ENCODE measurements at regions not wholly inside any gene's neighbourhood (a gene's known extent, or its start where the extent isn't known, plus 50 kb on each side); places are given as distances from the start of the nearest gene placed in this dataset.

GRCh38 chrX:4181782-4182407 lies 468.4 kb upstream of the PRKX start:
- Histone ChIP-seq H3K36me3 (ENCODE audit: insufficient read depth) (no peaks in the 10 kb centered on the region), H3K27ac (ENCODE audit: low read depth) (no peak overlapping the region), H3K4me3 (ENCODE audit: low read depth, low read length) (no peak overlapping the region), H3K4me1 (ENCODE audit: insufficient read depth) (no peaks in the 10 kb centered on the region)
- DNase-seq (ENCODE audit: extremely low spot score): no peak
- 74% methylated on average over 4 of the region's 4 CpGs for WGBS

GRCh38 chrX:4179031-4179430 lies 465.6 kb upstream of the PRKX start:
- 49% methylated on average over 1 of the region's 1 CpG for WGBS
- H3K4me3 ChIP-seq (ENCODE audit: low read depth, low read length): no peak overlapping the region

GRCh38 chrX:4175221-4175620 lies 461.8 kb upstream of the PRKX start:
- WGBS: 81% methylated on average over 3 of the region's 3 CpGs
- H3K4me1 ChIP-seq (ENCODE audit: insufficient read depth): no peaks in the 10 kb centered on the region
- no peak overlapping the region for H3K27ac ChIP-seq (ENCODE audit: low read depth)
- H3K4me3 ChIP-seq (ENCODE audit: low read depth, low read length): no peak overlapping the region
- no peaks in the 10 kb centered on the region for H3K36me3 ChIP-seq (ENCODE audit: insufficient read depth)
- DNase-seq (ENCODE audit: extremely low spot score): no peak

More at GRCh38 chrX:4179031-4179430, 465.6 kb upstream of the PRKX start:
- H3K4me1 ChIP-seq (ENCODE audit: insufficient read depth): no peaks in the 10 kb centered on the region
- H3K36me3 ChIP-seq (ENCODE audit: insufficient read depth): no peaks in the 10 kb centered on the region
- no peak for DNase-seq (ENCODE audit: extremely low spot score)
- no peak overlapping the region for H3K27ac ChIP-seq (ENCODE audit: low read depth)

DNA sequence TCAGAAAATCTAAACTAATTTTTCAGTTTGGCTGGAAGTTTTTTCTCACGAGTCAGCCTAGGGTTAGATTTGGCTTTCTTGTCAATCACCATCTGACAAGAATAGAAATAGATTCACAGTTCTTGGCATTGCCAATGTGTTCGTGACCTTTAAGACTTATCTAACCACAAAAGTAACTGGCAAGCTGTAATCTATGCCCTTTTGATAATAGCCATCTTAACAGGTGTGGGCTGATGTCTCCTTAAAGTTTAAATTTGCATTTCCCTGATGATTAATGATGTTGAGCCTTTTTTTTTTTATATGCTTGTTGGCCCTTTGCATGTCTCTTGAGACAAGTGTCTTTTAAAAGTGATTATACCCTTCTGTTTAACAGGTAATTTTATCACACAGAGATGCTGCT lies 460.3 kb upstream of the PRKX start:
- Histone ChIP-seq H3K4me3 (ENCODE audit: low read depth, low read length) (no peak overlapping the region), H3K36me3 (ENCODE audit: insufficient read depth) (no peaks in the 10 kb centered on the region), H3K27ac (ENCODE audit: low read depth) (no peak overlapping the region), H3K4me1 (ENCODE audit: insufficient read depth) (no peaks in the 10 kb centered on the region)
- WGBS: 75% methylated on average over 2 of the region's 2 CpGs
- no peak for DNase-seq (ENCODE audit: extremely low spot score)

- Histone ChIP-seq H3K4me1 (ENCODE audit: insufficient read depth) (no peaks in the 10 kb centered on the region), H3K36me3 (ENCODE audit: insufficient read depth) (no peaks in the 10 kb centered on the region), H3K4me3 (ENCODE audit: low read depth, low read length) (no peak overlapping the region), H3K27ac (ENCODE audit: low read depth) (no peak overlapping the region)
- 77% methylated on average over 4 of the region's 4 CpGs for WGBS
- DNase-seq (ENCODE audit: extremely low spot score): no peak
Observed at GRCh38 chrX:4151798-4152197, 438.3 kb upstream of the PRKX start.

GRCh38 chrX:4150259-4150658 lies 436.8 kb upstream of the PRKX start:
- no peaks in the 10 kb centered on the region for H3K4me1 ChIP-seq (ENCODE audit: insufficient read depth)
- no peak for DNase-seq (ENCODE audit: extremely low spot score)
- no peak overlapping the region for H3K27ac ChIP-seq (ENCODE audit: low read depth)
- H3K36me3 ChIP-seq (ENCODE audit: insufficient read depth): no peaks in the 10 kb centered on the region
- H3K4me3 ChIP-seq (ENCODE audit: low read depth, low read length): no peak overlapping the region
- 97% methylated on average over 1 of the region's 1 CpG for WGBS

DNA sequence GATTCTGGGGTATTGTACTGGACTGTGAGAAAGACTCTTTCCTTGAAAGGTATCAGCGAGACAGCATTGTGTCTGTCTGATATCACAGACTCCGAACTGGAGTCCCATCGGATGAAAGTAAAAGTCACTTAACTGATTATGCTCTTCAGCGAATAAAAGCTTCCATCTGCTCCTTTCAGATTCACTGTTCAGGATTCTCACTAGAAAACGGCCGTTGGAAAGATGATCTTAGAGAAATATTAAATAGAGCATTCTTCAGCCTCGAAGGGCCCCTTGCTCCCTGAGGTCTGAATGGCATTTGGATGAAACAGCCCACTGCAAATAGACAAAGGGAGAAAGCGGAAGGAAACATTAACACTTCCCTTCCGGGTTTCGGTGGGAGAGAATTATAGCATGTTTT lies 416.2 kb upstream of the PRKX start:
- no peak overlapping the region for H3K27ac ChIP-seq (ENCODE audit: low read depth)
- H3K4me3 ChIP-seq (ENCODE audit: low read depth, low read length): no peak overlapping the region
- H3K4me1 ChIP-seq (ENCODE audit: insufficient read depth): no peaks in the 10 kb centered on the region
- no peaks in the 10 kb centered on the region for H3K36me3 ChIP-seq (ENCODE audit: insufficient read depth)
- 12% methylated on average over 10 of the region's 10 CpGs for WGBS
- no peak for DNase-seq (ENCODE audit: extremely low spot score)

GRCh38 chrX:4118666-4119530 lies 405.4 kb upstream of the PRKX start:
- no peaks in the 10 kb centered on the region for H3K4me1 ChIP-seq (ENCODE audit: insufficient read depth)
- no peak overlapping the region for H3K27ac ChIP-seq (ENCODE audit: low read depth)
- H3K4me3 ChIP-seq (ENCODE audit: low read depth, low read length): no peak overlapping the region
- H3K36me3 ChIP-seq (ENCODE audit: insufficient read depth): no peaks in the 10 kb centered on the region
- WGBS: 85% methylated on average over 8 of the region's 8 CpGs
- DNase-seq (ENCODE audit: extremely low spot score): no peak

DNA sequence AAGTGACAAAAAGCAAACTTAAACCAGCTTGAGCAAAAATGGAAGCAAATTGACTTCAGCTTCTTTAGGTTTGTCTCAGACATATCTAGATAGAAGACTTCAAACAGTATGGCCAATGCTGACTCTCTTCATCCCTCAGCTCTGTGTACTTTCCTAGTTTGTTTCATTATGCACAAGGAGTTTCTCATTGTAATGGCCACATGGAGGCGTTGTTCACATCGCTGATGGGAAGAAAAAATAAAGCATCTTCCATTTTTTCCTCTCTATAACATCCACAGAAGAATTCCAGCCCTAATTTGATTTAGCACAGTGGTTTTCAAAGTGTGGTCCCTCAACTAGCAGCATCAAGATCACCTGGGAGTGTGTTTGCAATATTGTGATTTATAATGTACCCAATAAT lies 397.5 kb upstream of the PRKX start:
- Histone ChIP-seq H3K4me3 (ENCODE audit: low read depth, low read length) (no peak overlapping the region), H3K4me1 (ENCODE audit: insufficient read depth) (no peaks in the 10 kb centered on the region), H3K27ac (ENCODE audit: low read depth) (no peak overlapping the region), H3K36me3 (ENCODE audit: insufficient read depth) (no peaks in the 10 kb centered on the region)
- no peak for DNase-seq (ENCODE audit: extremely low spot score)
- WGBS: 80% methylated on average over 2 of the region's 2 CpGs

DNA sequence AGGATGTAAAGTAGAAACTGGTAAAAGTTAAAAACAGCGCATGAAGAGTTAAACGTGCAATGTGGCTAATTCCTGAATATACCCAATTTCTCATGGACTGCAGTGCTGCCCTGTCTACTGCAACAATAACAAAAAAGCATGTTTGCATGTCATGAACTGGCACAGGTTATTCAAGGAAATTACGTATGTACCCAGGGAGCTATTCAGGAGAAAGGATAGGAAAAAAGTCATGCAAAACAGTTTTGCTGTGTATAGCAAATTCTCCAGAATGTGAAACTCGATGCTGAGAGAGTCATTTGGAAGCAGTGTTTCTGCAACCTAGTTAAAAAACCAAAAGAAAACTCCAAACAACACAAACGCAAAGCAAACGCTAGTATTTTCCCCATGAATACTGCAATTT lies 381.5 kb upstream of the PRKX start:
- H3K27ac ChIP-seq (ENCODE audit: low read depth): no peak overlapping the region
- H3K4me3 ChIP-seq (ENCODE audit: low read depth, low read length): no peak overlapping the region
- no peak for DNase-seq (ENCODE audit: extremely low spot score)
- H3K4me1 ChIP-seq (ENCODE audit: insufficient read depth): no peaks in the 10 kb centered on the region
- WGBS: 56% methylated on average over 6 of the region's 6 CpGs
- H3K36me3 ChIP-seq (ENCODE audit: insufficient read depth): no peaks in the 10 kb centered on the region

DNA sequence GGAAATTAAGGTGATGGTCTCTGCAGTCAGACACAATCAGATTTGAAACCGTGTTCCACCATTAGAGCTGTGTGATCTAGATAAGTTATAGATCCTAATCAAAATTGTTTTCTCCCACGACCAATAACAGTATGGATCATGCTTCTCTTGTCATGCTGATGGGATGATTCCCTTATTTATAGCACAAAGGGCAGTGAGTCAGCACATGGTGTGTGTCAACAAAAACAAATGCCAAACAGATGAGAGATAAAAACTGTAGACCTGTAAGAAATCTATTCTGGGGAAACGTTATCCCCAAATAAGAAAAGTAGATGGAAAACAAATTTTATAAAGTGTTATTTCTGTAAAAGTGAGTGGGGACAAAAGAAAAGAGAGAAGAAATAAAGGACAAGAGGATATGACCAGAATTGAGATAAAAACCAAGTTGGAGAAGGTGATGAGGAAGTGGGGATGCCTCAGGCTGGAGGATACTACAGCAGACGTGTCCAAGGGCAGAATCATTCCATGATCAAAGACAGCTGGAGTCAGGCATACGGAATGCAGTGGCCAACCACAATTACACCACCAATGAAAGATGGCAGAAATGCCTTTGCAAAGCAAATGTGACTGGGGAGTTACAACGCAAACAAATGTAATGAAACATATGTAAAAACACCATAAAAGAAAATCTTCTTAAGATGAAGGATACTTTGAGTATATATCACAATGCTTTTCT lies 377.8 kb upstream of the PRKX start:
- Histone ChIP-seq H3K4me3 (ENCODE audit: low read depth, low read length) (no peak overlapping the region), H3K4me1 (ENCODE audit: insufficient read depth) (no peaks in the 10 kb centered on the region), H3K27ac (ENCODE audit: low read depth) (no peak overlapping the region), H3K36me3 (ENCODE audit: insufficient read depth) (no peaks in the 10 kb centered on the region)
- no peak for DNase-seq (ENCODE audit: extremely low spot score)
- WGBS: 55% methylated on average over 6 of the region's 6 CpGs

GRCh38 chrX:4059893-4060292 lies 346.4 kb upstream of the PRKX start:
- DNase-seq (ENCODE audit: extremely low spot score): no peak
- WGBS: 86% methylated on average over 2 of the region's 2 CpGs

DNA sequence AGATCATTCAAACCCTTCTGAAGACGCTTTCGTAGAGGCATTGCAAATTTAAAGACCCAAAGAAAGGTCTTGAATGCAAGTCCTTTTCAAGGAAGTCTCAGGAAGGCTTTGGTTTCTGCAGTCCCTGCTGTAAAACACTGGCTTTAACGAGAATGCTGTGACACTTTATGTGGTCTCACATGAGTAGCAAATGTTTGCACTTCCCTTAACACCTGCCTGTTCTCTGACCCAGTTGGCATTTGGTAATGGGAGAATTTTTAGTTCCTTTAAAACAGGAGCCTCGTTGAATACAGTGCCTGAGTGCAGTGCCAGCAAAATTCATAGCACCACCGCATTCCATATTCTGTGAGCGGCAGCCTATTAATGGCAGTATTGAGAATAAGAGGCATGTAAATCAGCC lies 330.5 kb upstream of the PRKX start:
- WGBS: 67% methylated on average over 6 of the region's 6 CpGs
- H3K36me3 ChIP-seq (ENCODE audit: insufficient read depth): no peaks in the 10 kb centered on the region
- no peak overlapping the region for H3K27ac ChIP-seq (ENCODE audit: low read depth)
- no peak for DNase-seq (ENCODE audit: extremely low spot score)
- H3K4me1 ChIP-seq (ENCODE audit: insufficient read depth): no peaks in the 10 kb centered on the region
- H3K4me3 ChIP-seq (ENCODE audit: low read depth, low read length): no peak overlapping the region

More at GRCh38 chrX:4059893-4060292, 346.4 kb upstream of the PRKX start:
- H3K4me1 ChIP-seq (ENCODE audit: insufficient read depth): no peaks in the 10 kb centered on the region
- no peak overlapping the region for H3K27ac ChIP-seq (ENCODE audit: low read depth)
- H3K36me3 ChIP-seq (ENCODE audit: insufficient read depth): no peaks in the 10 kb centered on the region
- no peak overlapping the region for H3K4me3 ChIP-seq (ENCODE audit: low read depth, low read length)

DNA sequence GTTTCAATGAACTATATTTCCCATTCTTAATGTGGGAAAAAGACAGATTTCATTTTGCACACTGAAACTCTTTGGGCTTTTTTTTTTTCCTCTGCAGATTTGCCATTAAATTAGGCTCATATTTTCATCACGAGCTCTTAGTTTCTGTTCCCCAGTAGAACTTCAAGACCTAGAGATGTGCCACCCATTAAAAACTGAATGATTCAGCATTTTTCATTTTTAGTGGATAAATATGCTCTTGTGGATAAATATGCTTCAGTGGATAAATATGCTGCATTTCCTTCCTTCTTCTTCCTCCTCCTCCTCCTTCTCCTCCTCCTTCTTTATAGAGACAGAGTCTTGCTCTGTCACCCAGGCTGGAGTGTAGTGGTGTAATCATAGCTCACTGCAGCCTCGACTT lies 322.4 kb upstream of the PRKX start:
- 73% methylated on average over 2 of the region's 2 CpGs for WGBS
- no peak overlapping the region for H3K27ac ChIP-seq (ENCODE audit: low read depth)
- no peak overlapping the region for H3K4me3 ChIP-seq (ENCODE audit: low read depth, low read length)
- H3K4me1 ChIP-seq (ENCODE audit: insufficient read depth): no peaks in the 10 kb centered on the region
- H3K36me3 ChIP-seq (ENCODE audit: insufficient read depth): no peaks in the 10 kb centered on the region
- no peak for DNase-seq (ENCODE audit: extremely low spot score)
